AG09319 (cell line): ENCODE measurements at regions not wholly inside any gene's neighbourhood (a gene's known extent, or its start where the extent isn't known, plus 50 kb on each side); places are given as distances from the start of the nearest gene placed in this dataset.

Experiments used
- DNase-seq: peaks from one replicate; pipeline ENCODE4 v3.0.0-alpha.2; 2010; ENCODE audit warnings: low read depth; ENCODE audit errors: extremely low read depth
- CTCF ChIP-seq: IDR thresholded peaks from 2 replicates; pipeline ENCODE4 v1.5.1; 2011; ENCODE audit warnings: low read depth, mild to moderate bottlenecking, inconsistent platforms, low read length, moderate library complexity

- no peak for DNase-seq
- no peak for TF ChIP-seq CTCF
These were observed 157.7 kb downstream of the FAT3 start for GRCh38 chr11:92382311-92382710.

GRCh38 chr11:92383430-92383829, 158.8 kb downstream of the FAT3 start:
- TF ChIP-seq CTCF, result no peak
- no peak for DNase-seq

- no peak for DNase-seq
- no peak for TF ChIP-seq CTCF
These were observed 159.7 kb downstream of the FAT3 start for GRCh38 chr11:92384358-92384757.

- TF ChIP-seq CTCF, result no peak
- no peak for DNase-seq
These were observed 160.2 kb downstream of the FAT3 start for GRCh38 chr11:92384802-92385201.

GRCh38 chr11:92386577-92386976, 162.0 kb downstream of the FAT3 start:
- DNase-seq, result no peak
- TF ChIP-seq CTCF, result no peak

GRCh38 chr11:92387859-92388258, 163.2 kb downstream of the FAT3 start:
- no peak for DNase-seq
- no peak for TF ChIP-seq CTCF

- DNase-seq, result no peak
- TF ChIP-seq CTCF, result no peak
These were observed 163.8 kb downstream of the FAT3 start for GRCh38 chr11:92388380-92388779.
